SK-N-SH treated with all-trans-retinoic acid at 6 μM for 48 hours (cell line): ENCODE measurements at regions not wholly inside any gene's neighbourhood (a gene's known extent, or its start where the extent isn't known, plus 50 kb on each side); places are given as distances from the start of the nearest gene placed in this dataset.
"Not testable (repeated sequence)": the region's sequence is repeated elsewhere in the genome, so short reads cannot be mapped to it uniquely, and the experiment has no call there.

Experiments
- ATAC-seq: fragments of 200-7000 bp; cut with Tn5 transposase; 3 replicates; pipeline ENCODE4 v1.9.1; 2020; ENCODE audit warnings: mild to moderate bottlenecking, moderate library complexity
- ARNTL ChIP-seq: fragments of 450-650 bp; formaldehyde crosslinking; IDR thresholded peaks from 2 replicates; pipeline ENCODE4 v1.5.0; 2020; ENCODE audit warnings: low read depth, mild to moderate bottlenecking, moderate library complexity, borderline replicate concordance
- BACH2 ChIP-seq: fragments of 250-450 bp; sonication (Bioruptor Pico); IDR thresholded peaks from 2 replicates; pipeline ENCODE4 v1.9.0; 2021; ENCODE audit warnings: mild to moderate bottlenecking, borderline replicate concordance
- CSDC2 ChIP-seq: fragments of 250-450 bp; sonication (Bioruptor Pico); IDR thresholded peaks from 2 replicates; pipeline ENCODE4 v1.5.0; 2020; ENCODE audit warnings: mild to moderate bottlenecking, moderate library complexity
- CSRNP3 ChIP-seq: fragments of 250-450 bp; sonication (Bioruptor Pico); IDR thresholded peaks from 2 replicates; pipeline ENCODE4 v1.5.1; 2021; ENCODE audit warnings: mild to moderate bottlenecking, moderate library complexity
- GLIS3 ChIP-seq: fragments of 250-450 bp; sonication (Bioruptor Pico); IDR thresholded peaks from 2 replicates; pipeline ENCODE4 v1.5.0; 2020; ENCODE audit warnings: mild to moderate bottlenecking, moderate library complexity
- ISL1 ChIP-seq: fragments of 250-450 bp; sonication (Bioruptor Pico); IDR thresholded peaks from 2 replicates; pipeline ENCODE4 v2.1.2; 2022; ENCODE audit warnings: mild to moderate bottlenecking, moderate library complexity
- OSR1 ChIP-seq: fragments of 250-450 bp; sonication (Bioruptor Pico); IDR thresholded peaks from 2 replicates; pipeline ENCODE4 v1.8.0; 2022; ENCODE audit warnings: moderate library complexity, mild to moderate bottlenecking, inconsistent platforms
- PPARA ChIP-seq: fragments of 250-450 bp; sonication (Bioruptor Pico); IDR thresholded peaks from 2 replicates; pipeline ENCODE4 v1.5.0; 2020; ENCODE audit warnings: mild to moderate bottlenecking, borderline replicate concordance
- RARB ChIP-seq: fragments of 250-450 bp; sonication (Bioruptor Pico); IDR thresholded peaks from 2 replicates; pipeline ENCODE4 v1.8.0; 2021; ENCODE audit warnings: mild to moderate bottlenecking, moderate library complexity
- SNAI2 ChIP-seq: fragments of 250-450 bp; sonication (Bioruptor Pico); IDR thresholded peaks from 2 replicates; pipeline ENCODE4 v1.5.0; 2020; ENCODE audit warnings: mild to moderate bottlenecking, moderate library complexity
- TCF4 ChIP-seq: fragments of 250-450 bp; sonication (Bioruptor Pico); IDR thresholded peaks from 2 replicates; pipeline ENCODE4 v1.8.0; 2021; ENCODE audit warnings: mild to moderate bottlenecking, moderate library complexity, borderline replicate concordance
- TOX ChIP-seq: fragments of 250-450 bp; sonication (Bioruptor Pico); IDR thresholded peaks from 2 replicates; pipeline ENCODE4 v1.8.0; 2021; ENCODE audit warnings: mild to moderate bottlenecking, moderate library complexity, borderline replicate concordance
- ZC3H10 ChIP-seq: fragments of 250-450 bp; sonication (Bioruptor Pico); IDR thresholded peaks from 2 replicates; pipeline ENCODE4 v1.5.1; 2021; ENCODE audit warnings: mild to moderate bottlenecking, moderate library complexity
- ZFP3 ChIP-seq: fragments of 250-450 bp; sonication (Bioruptor Pico); IDR thresholded peaks from 2 replicates; pipeline ENCODE4 v1.5.0; 2020; ENCODE audit warnings: mild to moderate bottlenecking, moderate library complexity
- ZFP30 ChIP-seq: fragments of 450-650 bp; formaldehyde crosslinking; IDR thresholded peaks from 2 replicates; pipeline ENCODE4 v1.5.0; 2022; ENCODE audit warnings: mild to moderate bottlenecking, moderate library complexity
- ZNF565 ChIP-seq: fragments of 450-650 bp; formaldehyde crosslinking; conservative IDR thresholded peaks from 2 replicates; pipeline ENCODE4 v1.5.0; 2020; ENCODE audit warnings: low read depth, mild to moderate bottlenecking, moderate library complexity
- ZNF70 ChIP-seq: fragments of 450-650 bp; formaldehyde crosslinking; IDR thresholded peaks from 2 replicates; pipeline ENCODE4 v1.5.0; 2020; ENCODE audit warnings: mild to moderate bottlenecking, moderate library complexity
- ZNF8 ChIP-seq: fragments of 450-650 bp; formaldehyde crosslinking; IDR thresholded peaks from 2 replicates; pipeline ENCODE4 v1.5.0; 2020; ENCODE audit warnings: mild to moderate bottlenecking, moderate library complexity
- TF ChIP-seq, protein P1 (sequence below): fragments of 250-450 bp; sonication (Bioruptor Pico); IDR thresholded peaks from 2 replicates; pipeline ENCODE4 v1.8.0; 2020; ENCODE audit warnings: mild to moderate bottlenecking, moderate library complexity, borderline replicate concordance
- TF ChIP-seq, protein P2 (sequence below): fragments of 250-450 bp; sonication (Bioruptor Pico); IDR thresholded peaks from 2 replicates; pipeline ENCODE4 v1.5.0; 2020; ENCODE audit warnings: mild to moderate bottlenecking, moderate library complexity

- TF ChIP-seq ZC3H10 (CRISPR knock-in tag) (no peak), CSRNP3 (CRISPR knock-in tag) (no peak), ARNTL (CRISPR knock-in tag) (no peak), ZNF70 (CRISPR knock-in tag) (no peak), OSR1 (CRISPR knock-in tag) (no peak)
- TF ChIP-seq, all 23 proteins: peak for 0
Observed at GRCh38 chrX:37921758-37922157, 74.4 kb upstream of the DYNLT3 start (continued).

DNA sequence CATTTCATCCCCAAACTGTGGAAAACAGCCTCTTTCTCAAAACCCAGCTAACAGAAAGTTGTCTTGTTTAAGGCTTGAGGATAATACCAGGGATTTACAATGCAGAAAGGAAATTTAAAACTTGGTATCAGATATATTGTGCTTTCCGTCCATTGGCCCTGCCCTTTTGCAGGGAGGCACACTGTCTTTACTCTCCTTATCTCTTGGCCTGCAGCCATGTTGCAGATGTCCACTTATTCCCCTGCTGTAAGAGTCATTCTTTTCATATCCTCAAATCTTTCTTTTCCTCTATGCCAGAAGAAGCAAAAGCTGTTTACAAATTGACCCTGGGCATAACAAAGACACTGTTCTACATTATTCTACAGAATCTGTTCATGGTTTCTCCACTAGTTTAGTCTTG lies 75.6 kb upstream of the DYNLT3 start:
- ATAC-seq: no peak
- no peak for TF ChIP-seq SNAI2 (CRISPR knock-in tag)
- no peak for TF ChIP-seq PPARA (CRISPR knock-in tag)
- no peak for TF ChIP-seq CSDC2 (CRISPR knock-in tag)
- no peak for TF ChIP-seq TOX
- TF ChIP-seq CSRNP3 (CRISPR knock-in tag): no peak
- TF ChIP-seq ZNF565 (CRISPR knock-in tag): no peak
- no peak for TF ChIP-seq ZFP30 (CRISPR knock-in tag)
- TF ChIP-seq ZFP3 (CRISPR knock-in tag): no peak
- no peak for TF ChIP-seq GLIS3 (CRISPR knock-in tag)
- no peak for TF ChIP-seq ISL1 (CRISPR knock-in tag)
- TF ChIP-seq OSR1 (CRISPR knock-in tag): no peak
- TF ChIP-seq ZNF8 (CRISPR knock-in tag): no peak
- TF ChIP-seq TCF4 (CRISPR knock-in tag): no peak
- TF ChIP-seq ARNTL (CRISPR knock-in tag): no peak
- TF ChIP-seq, protein P1, sequence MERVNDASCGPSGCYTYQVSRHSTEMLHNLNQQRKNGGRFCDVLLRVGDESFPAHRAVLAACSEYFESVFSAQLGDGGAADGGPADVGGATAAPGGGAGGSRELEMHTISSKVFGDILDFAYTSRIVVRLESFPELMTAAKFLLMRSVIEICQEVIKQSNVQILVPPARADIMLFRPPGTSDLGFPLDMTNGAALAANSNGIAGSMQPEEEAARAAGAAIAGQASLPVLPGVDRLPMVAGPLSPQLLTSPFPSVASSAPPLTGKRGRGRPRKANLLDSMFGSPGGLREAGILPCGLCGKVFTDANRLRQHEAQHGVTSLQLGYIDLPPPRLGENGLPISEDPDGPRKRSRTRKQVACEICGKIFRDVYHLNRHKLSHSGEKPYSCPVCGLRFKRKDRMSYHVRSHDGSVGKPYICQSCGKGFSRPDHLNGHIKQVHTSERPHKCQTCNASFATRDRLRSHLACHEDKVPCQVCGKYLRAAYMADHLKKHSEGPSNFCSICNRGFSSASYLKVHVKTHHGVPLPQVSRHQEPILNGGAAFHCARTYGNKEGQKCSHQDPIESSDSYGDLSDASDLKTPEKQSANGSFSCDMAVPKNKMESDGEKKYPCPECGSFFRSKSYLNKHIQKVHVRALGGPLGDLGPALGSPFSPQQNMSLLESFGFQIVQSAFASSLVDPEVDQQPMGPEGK (CRISPR knock-in tag): no peak
- TF ChIP-seq, protein P2, sequence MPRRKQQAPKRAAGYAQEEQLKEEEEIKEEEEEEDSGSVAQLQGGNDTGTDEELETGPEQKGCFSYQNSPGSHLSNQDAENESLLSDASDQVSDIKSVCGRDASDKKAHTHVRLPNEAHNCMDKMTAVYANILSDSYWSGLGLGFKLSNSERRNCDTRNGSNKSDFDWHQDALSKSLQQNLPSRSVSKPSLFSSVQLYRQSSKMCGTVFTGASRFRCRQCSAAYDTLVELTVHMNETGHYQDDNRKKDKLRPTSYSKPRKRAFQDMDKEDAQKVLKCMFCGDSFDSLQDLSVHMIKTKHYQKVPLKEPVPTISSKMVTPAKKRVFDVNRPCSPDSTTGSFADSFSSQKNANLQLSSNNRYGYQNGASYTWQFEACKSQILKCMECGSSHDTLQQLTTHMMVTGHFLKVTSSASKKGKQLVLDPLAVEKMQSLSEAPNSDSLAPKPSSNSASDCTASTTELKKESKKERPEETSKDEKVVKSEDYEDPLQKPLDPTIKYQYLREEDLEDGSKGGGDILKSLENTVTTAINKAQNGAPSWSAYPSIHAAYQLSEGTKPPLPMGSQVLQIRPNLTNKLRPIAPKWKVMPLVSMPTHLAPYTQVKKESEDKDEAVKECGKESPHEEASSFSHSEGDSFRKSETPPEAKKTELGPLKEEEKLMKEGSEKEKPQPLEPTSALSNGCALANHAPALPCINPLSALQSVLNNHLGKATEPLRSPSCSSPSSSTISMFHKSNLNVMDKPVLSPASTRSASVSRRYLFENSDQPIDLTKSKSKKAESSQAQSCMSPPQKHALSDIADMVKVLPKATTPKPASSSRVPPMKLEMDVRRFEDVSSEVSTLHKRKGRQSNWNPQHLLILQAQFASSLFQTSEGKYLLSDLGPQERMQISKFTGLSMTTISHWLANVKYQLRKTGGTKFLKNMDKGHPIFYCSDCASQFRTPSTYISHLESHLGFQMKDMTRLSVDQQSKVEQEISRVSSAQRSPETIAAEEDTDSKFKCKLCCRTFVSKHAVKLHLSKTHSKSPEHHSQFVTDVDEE (CRISPR knock-in tag): no peak
- TF ChIP-seq, all 23 proteins: peak for 0

- TF ChIP-seq ZNF8 (CRISPR knock-in tag): peak; percentile 63; the same call in 1 of the 2 replicates
- not testable (repeated sequence) for ATAC-seq
Observed at GRCh38 chrX:37925761-37926160, 78.4 kb upstream of the DYNLT3 start.

GRCh38 chrX:37926700-37927099 lies 79.3 kb upstream of the DYNLT3 start:
- ATAC-seq: peak; percentile 89
- TF ChIP-seq TOX: no peak
- TF ChIP-seq OSR1 (CRISPR knock-in tag): no peak
- no peak for TF ChIP-seq GLIS3 (CRISPR knock-in tag)
- TF ChIP-seq TCF4 (CRISPR knock-in tag): no peak
- no peak for TF ChIP-seq CSRNP3 (CRISPR knock-in tag)
- TF ChIP-seq CSDC2 (CRISPR knock-in tag): no peak
- no peak for TF ChIP-seq ZFP3 (CRISPR knock-in tag)
- no peak for TF ChIP-seq PPARA (CRISPR knock-in tag)
- no peak for TF ChIP-seq SNAI2 (CRISPR knock-in tag)
- TF ChIP-seq RARB (CRISPR knock-in tag): no peak
- no peak for TF ChIP-seq ZNF565 (CRISPR knock-in tag)
- no peak for TF ChIP-seq BACH2 (CRISPR knock-in tag)
- TF ChIP-seq ISL1 (CRISPR knock-in tag): no peak
- TF ChIP-seq ZNF70 (CRISPR knock-in tag): no peak
- no peak for TF ChIP-seq ARNTL (CRISPR knock-in tag)
- TF ChIP-seq ZC3H10 (CRISPR knock-in tag): no peak
- TF ChIP-seq, protein P2 (CRISPR knock-in tag): no peak
- TF ChIP-seq, all 23 proteins: peak for 0
